HCT116 (cell line): ENCODE measurements at regions not wholly inside any gene's neighbourhood (a gene's known extent, or its start where the extent isn't known, plus 50 kb on each side); places are given as distances from the start of the nearest gene placed in this dataset.

Experiments used
- ATAC-seq: fragments of 200-7000 bp; cut with Tn5 transposase; 2 replicates; pipeline ENCODE4 v1.9.1; 2020; ENCODE audit warnings: mild to moderate bottlenecking, moderate library complexity
- BruUV-seq: library from RNA; stranded (reverse); fragments of 400-500 nt; replicated peaks from 2 replicates; lab custom pipeline; 2021; lab: Mats Ljungman, UMichigan
- CTCF ChIA-PET: fragments of 300-600 bp; sonication (Branson Sonifier 250); formaldehyde crosslinking; loops from one replicate; lab custom pipeline; 2021; ENCODE audit warnings: antibody characterized with exemption; lab: Charles Lee
- POLR2A ChIA-PET: fragments of 300-600, 350-600 bp; sonication (Branson Sonifier 250); formaldehyde crosslinking; loops from one replicate; lab custom pipeline; 2021; ENCODE audit warnings: antibody characterized with exemption; lab: Charles Lee
- RAD21 ChIA-PET, 2 experiments: fragments of 300-600 bp; sonication (Branson Sonifier 250); formaldehyde crosslinking; loops; one replicate each; lab custom pipeline; 2023; ENCODE audit warnings: low total read pairs in 2 of 2; ENCODE audit not compliant: uncharacterized antibody in 2 of 2, unreplicated experiment in 2 of 2, low non-redundant PET in 1 of 2; lab: Charles Lee
- DNase-seq: peaks from one replicate; pipeline ENCODE4 v3.0.0-alpha.2; 2010; ENCODE audit warnings: low read depth, low spot score
- H2AFZ ChIP-seq: fragments of 200-600 bp; shearing (Covaris generic), sonication (generic); 2 replicates; pipeline ENCODE4 v1.6.1; 2017; ENCODE audit warnings: low read depth, mixed run types, mixed read lengths, antibody characterized with exemption, low read length; ENCODE audit not compliant: poor library complexity, severe bottlenecking
- H3K27ac ChIP-seq: 2 replicates; pipeline ENCODE4 v1.5.1; 2012; ENCODE audit warnings: low read depth, low read length
- H3K27me3 ChIP-seq: fragments of 200-600 bp; sonication (generic); 2 replicates; pipeline ENCODE4 v1.6.1; 2016; ENCODE audit warnings: mixed run types, low read length, mixed read lengths; ENCODE audit not compliant: insufficient read depth
- H3K36me3 ChIP-seq, 2 experiments: fragments of 200-500 bp in 1 of 2; fragments of 200-600 bp in 1 of 2; sonication (Bioruptor generic) in 1 of 2; sonication (generic) in 1 of 2; 2 replicates each; pipeline versions ENCODE4 v1.5.1 to v1.6.1; 2014 to 2016; ENCODE audit warnings: low read length in 2 of 2, inconsistent platforms in 1 of 2, mixed read lengths in 1 of 2, mixed run types in 1 of 2; ENCODE audit not compliant: insufficient read depth in 2 of 2, control insufficient read depth in 1 of 2
- H3K4me1 ChIP-seq, 2 experiments: fragments of 200-600 bp in 1 of 2; sonication (generic) in 1 of 2; 2 replicates each; pipeline versions ENCODE4 v1.5.1 to v1.6.1; 2012 to 2017; ENCODE audit warnings: low read length in 2 of 2, inconsistent platforms in 1 of 2, mild to moderate bottlenecking in 1 of 2, mixed read lengths in 1 of 2, mixed run types in 1 of 2, moderate library complexity in 1 of 2; ENCODE audit not compliant: insufficient read depth in 2 of 2, control insufficient read depth in 1 of 2
- H3K4me2 ChIP-seq: fragments of 200-600 bp; sonication (generic); 2 replicates; pipeline ENCODE4 v1.6.1; 2017; ENCODE audit warnings: mixed run types, low read length, mixed read lengths
- H3K4me3 ChIP-seq, 2 experiments: fragments of 200-600 bp in 1 of 2; sonication (generic) in 1 of 2; replicated peaks in 1 of 2; 2 replicates each; pipeline ENCODE4 v1.5.1; 2011 to 2016; ENCODE audit warnings: low read length in 2 of 2, control low read depth in 1 of 2, low read depth in 1 of 2, mild to moderate bottlenecking in 1 of 2, mixed read lengths in 1 of 2, mixed run types in 1 of 2
- H3K79me2 ChIP-seq: fragments of 200-600 bp; sonication (generic); 2 replicates; pipeline ENCODE4 v1.6.1; 2017; ENCODE audit warnings: mild to moderate bottlenecking, mixed run types, low read length, moderate library complexity, mixed read lengths; ENCODE audit not compliant: insufficient read depth
- H3K9ac ChIP-seq: fragments of 200-600 bp; sonication (generic); 2 replicates; pipeline ENCODE4 v1.6.1; 2016; ENCODE audit warnings: low read length, mixed read lengths
- H3K9me2 ChIP-seq: fragments of 200-600 bp; sonication (generic), shearing (Covaris generic); 2 replicates; pipeline ENCODE4 v1.6.1; 2017; ENCODE audit warnings: mixed run types, mild to moderate bottlenecking, moderate library complexity; ENCODE audit not compliant: insufficient read depth
- H3K9me3 ChIP-seq, 2 experiments: fragments of 200-500 bp in 1 of 2; fragments of 200-600 bp in 1 of 2; sonication (Bioruptor generic) in 1 of 2; sonication (generic) in 1 of 2; 2 replicates each; pipeline ENCODE4 v1.6.1; 2014 to 2017; ENCODE audit warnings: low read length in 2 of 2, mixed read lengths in 2 of 2, inconsistent platforms in 1 of 2, low read depth in 1 of 2, mild to moderate bottlenecking in 1 of 2, mixed run types in 1 of 2, moderate library complexity in 1 of 2; ENCODE audit not compliant: control insufficient read depth in 1 of 2, insufficient read depth in 1 of 2
- H4K20me1 ChIP-seq: fragments of 200-600 bp; sonication (generic), shearing (Covaris generic); 2 replicates; pipeline ENCODE4 v1.6.1; 2017; ENCODE audit warnings: mixed run types, mild to moderate bottlenecking, moderate library complexity; ENCODE audit not compliant: insufficient read depth
- ATF3 ChIP-seq: IDR thresholded peaks from 2 replicates; pipeline ENCODE4 v1.6.1; 2012
- CEBPB ChIP-seq: IDR thresholded peaks from 2 replicates; pipeline ENCODE4 v1.6.1; 2012; ENCODE audit warnings: low read depth
- CTCF ChIP-seq, 3 experiments: fragments of 200-600 bp in 1 of 3; sonication (generic) in 1 of 3; IDR thresholded peaks in 2 of 3; conservative IDR thresholded peaks in 1 of 3; 2 replicates each; pipeline ENCODE4 v1.5.1; 2012 to 2017; ENCODE audit warnings: low read depth in 2 of 3, low read length in 2 of 3, antibody characterized with exemption in 1 of 3, borderline replicate concordance in 1 of 3, control low read depth in 1 of 3, mild to moderate bottlenecking in 1 of 3, mixed read lengths in 1 of 3, mixed run types in 1 of 3, moderate library complexity in 1 of 3; ENCODE audit not compliant: insufficient read depth in 1 of 3
- ELF1 ChIP-seq: IDR thresholded peaks from 2 replicates; pipeline ENCODE4 v1.6.1; 2012; ENCODE audit warnings: low read depth, borderline replicate concordance
- EZH2phosphoT487 ChIP-seq: fragments of 200-600 bp; IDR thresholded peaks from 2 replicates; pipeline ENCODE4 v1.6.1; 2018; ENCODE audit warnings: antibody characterized with exemption, borderline replicate concordance
- FOSL1 ChIP-seq: IDR thresholded peaks from 2 replicates; pipeline ENCODE4 v1.6.1; 2012; ENCODE audit warnings: low read depth
- JUND ChIP-seq: IDR thresholded peaks from 2 replicates; pipeline ENCODE4 v1.6.1; 2012
- MAX ChIP-seq: IDR thresholded peaks from 2 replicates; pipeline ENCODE4 v1.6.1; 2012
- POLR2A ChIP-seq: IDR thresholded peaks from 2 replicates; pipeline ENCODE4 v1.7.0; 2011; ENCODE audit warnings: borderline replicate concordance; ENCODE audit not compliant: insufficient read depth, insufficient read length; ENCODE audit errors: extremely low read depth
- POLR2AphosphoS5 ChIP-seq: IDR thresholded peaks from 2 replicates; pipeline ENCODE4 v1.6.1; 2011; ENCODE audit warnings: mild to moderate bottlenecking, low read depth, low read length, moderate library complexity
- REST ChIP-seq: IDR thresholded peaks from 2 replicates; pipeline ENCODE4 v1.6.1; 2012; ENCODE audit warnings: low read depth
- SIN3A ChIP-seq: IDR thresholded peaks from 2 replicates; pipeline ENCODE4 v1.6.1; 2012; ENCODE audit warnings: low read depth
- SP1 ChIP-seq: IDR thresholded peaks from 2 replicates; pipeline ENCODE4 v1.6.1; 2012; ENCODE audit warnings: low read depth
- SRF ChIP-seq: IDR thresholded peaks from 2 replicates; pipeline ENCODE4 v1.6.1; 2012; ENCODE audit warnings: low read depth
- YY1 ChIP-seq: IDR thresholded peaks from 2 replicates; pipeline ENCODE4 v1.6.1; 2011; ENCODE audit warnings: low read length, low read depth, moderate library complexity, mild to moderate bottlenecking; ENCODE audit not compliant: insufficient replicate concordance; ENCODE audit errors: extremely low read depth
- ZFX ChIP-seq: fragments of 450-650 bp; IDR thresholded peaks from 2 replicates; pipeline ENCODE4 v1.6.1; 2017
- intact Hi-C: fragments of 100-400 bp; cut with micrococcal nuclease; formaldehyde crosslinking; loops from 2 replicates; pipeline ENCODE4 v1.10.0; 2022

GRCh38 chr6:165968408-165968807, 199.2 kb downstream of the TBXT start:
- DNase-seq (no peak), ATAC-seq (no peak)
- no peaks in the 10 kb centered on the region for H3K4me1 ChIP-seq
- H3K79me2 ChIP-seq, result no peaks in the 10 kb centered on the region
- ChIA-PET CTCF (no interaction called here), POLR2A (no interaction called here), RAD21 (no interaction called here)
- no peak overlapping the region for H3K4me3 ChIP-seq
- H3K9me3 ChIP-seq, result no peaks in the 10 kb centered on the region
- no peak for TF ChIP-seq SIN3A
- TF ChIP-seq ZFX, result no peak
- no peak for TF ChIP-seq ELF1
- no peak for TF ChIP-seq YY1
- no peak for TF ChIP-seq FOSL1
- no peak for TF ChIP-seq SP1
- no peak for TF ChIP-seq CEBPB
- no peaks in the 10 kb centered on the region for H3K36me3 ChIP-seq
- no peaks in the 10 kb centered on the region for H3K27me3 ChIP-seq
- no peak overlapping the region for H3K4me2 ChIP-seq
- no peaks in the 10 kb centered on the region for H4K20me1 ChIP-seq
- H2AFZ ChIP-seq, result no peak overlapping the region
- no peaks in the 10 kb centered on the region for H3K9me2 ChIP-seq
- no peak overlapping the region for H3K9ac ChIP-seq
- no TSS peak for BruUV-seq
- intact Hi-C loops, result no loop called here
- no peak overlapping the region for H3K27ac ChIP-seq

- Histone ChIP-seq H3K9me2 (no peaks in the 10 kb centered on the region), H3K27ac (no peak overlapping the region), H3K27me3 (no peaks in the 10 kb centered on the region), H2AFZ (no peak overlapping the region), H3K79me2 (no peaks in the 10 kb centered on the region), H4K20me1 (no peaks in the 10 kb centered on the region), H3K4me1 (no peaks in the 10 kb centered on the region), H3K36me3 (no peaks in the 10 kb centered on the region), H3K4me2 (no peak overlapping the region), H3K4me3 (no peak overlapping the region), H3K9ac (no peak overlapping the region), H3K9me3 (no peaks in the 10 kb centered on the region)
- ChIA-PET RAD21 (no interaction called here), CTCF (no interaction called here), POLR2A (no interaction called here)
- no TSS peak for BruUV-seq
- no peak for ATAC-seq
- no peak for DNase-seq
- intact Hi-C loops, result no loop called here
- TF ChIP-seq ATF3, result no peak
- no peak for TF ChIP-seq ELF1
- no peak for TF ChIP-seq JUND
- no peak for TF ChIP-seq CTCF (IDR thresholded peaks at IDR 0.05 in 2 of 3, conservative IDR thresholded peaks at IDR 0.05 in 1 of 3; ENCODE audit: borderline replicate concordance in 1 of 3, insufficient read depth in 1 of 3, low read depth in 2 of 3, low read length in 2 of 3)
- TF ChIP-seq POLR2AphosphoS5, result no peak
- no peak for TF ChIP-seq FOSL1
- TF ChIP-seq SP1, result no peak
- no peak for TF ChIP-seq MAX
- no peak for TF ChIP-seq CEBPB
- no peak for TF ChIP-seq EZH2phosphoT487
- TF ChIP-seq SRF, result no peak
- TF ChIP-seq POLR2A, result no peak
- no peak for TF ChIP-seq SIN3A
- no peak for TF ChIP-seq REST
These were observed 199.7 kb downstream of the TBXT start for GRCh38 chr6:165967810-165968407.
